ENCODE measurements at regions not wholly inside any gene's neighbourhood (a gene's known extent, or its start where the extent isn't known, plus 50 kb on each side); places are given as distances from the start of the nearest gene placed in this dataset.

DNA sequence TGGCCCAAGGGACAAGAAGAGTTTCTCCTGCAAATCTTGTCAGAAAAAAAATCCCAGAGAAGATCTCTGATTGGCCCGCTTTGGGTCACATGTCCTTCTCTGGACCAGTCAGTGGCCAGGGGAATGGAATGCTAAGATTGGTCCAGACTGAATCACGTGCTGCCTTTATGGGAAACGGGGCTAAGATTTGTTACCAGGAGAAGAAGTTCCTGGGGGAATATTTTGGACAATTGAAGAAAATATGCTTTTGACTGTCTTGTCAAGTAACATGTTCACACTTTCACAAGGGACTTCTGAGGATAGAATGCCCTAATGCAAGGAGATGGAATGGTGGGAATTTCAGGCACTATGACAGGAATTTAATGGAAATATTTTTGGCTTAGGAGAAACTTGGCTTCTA lies 74.1 kb upstream of the SH3PXD2B start:
- Histone ChIP-seq H3K36me3 (ENCODE audit: insufficient read depth, low read length) (no peaks in the 10 kb centered on the region), H3K4me1 (ENCODE audit: control insufficient read depth, insufficient read depth, low read length, unreplicated experiment) (peaks cover 2% of the 10 kb centered on the region), H3K4me3 (ENCODE audit: low read depth, low read length) (no peak overlapping the region), H3K27ac (ENCODE audit: low read depth, low read length) (no peak overlapping the region), H3K27me3 (ENCODE audit: insufficient read depth, low read length) (peaks cover 61% of the 10 kb centered on the region), H2AFZ (ENCODE audit: low read length, unreplicated experiment) (no peak overlapping the region), H3K79me2 (ENCODE audit: control insufficient read depth, insufficient read depth, low read length, unreplicated experiment) (no peaks in the 10 kb centered on the region)

GRCh38 chr5:172527559-172527958 lies 73.2 kb upstream of the SH3PXD2B start:
- no peak overlapping the region for H3K27ac ChIP-seq (ENCODE audit: low read depth, low read length)
- H2AFZ ChIP-seq (ENCODE audit: low read length, unreplicated experiment) = no peak overlapping the region
- H3K36me3 ChIP-seq (ENCODE audit: insufficient read depth, low read length) = no peaks in the 10 kb centered on the region
- H3K4me3 ChIP-seq (ENCODE audit: low read depth, low read length) = no peak overlapping the region
- no peaks in the 10 kb centered on the region for H3K4me1 ChIP-seq (ENCODE audit: control insufficient read depth, insufficient read depth, low read length, unreplicated experiment)
- peaks cover 65% of the 10 kb centered on the region for H3K27me3 ChIP-seq (ENCODE audit: insufficient read depth, low read length)
- H3K79me2 ChIP-seq (ENCODE audit: control insufficient read depth, insufficient read depth, low read length, unreplicated experiment) = no peaks in the 10 kb centered on the region

GRCh38 chr5:172525996-172526360 lies 71.7 kb upstream of the SH3PXD2B start:
- Histone ChIP-seq H3K27ac (ENCODE audit: low read depth, low read length) (no peak overlapping the region), H3K79me2 (ENCODE audit: control insufficient read depth, insufficient read depth, low read length, unreplicated experiment) (no peaks in the 10 kb centered on the region), H2AFZ (ENCODE audit: low read length, unreplicated experiment) (no peak overlapping the region), H3K4me1 (ENCODE audit: control insufficient read depth, insufficient read depth, low read length, unreplicated experiment) (no peaks in the 10 kb centered on the region), H3K36me3 (ENCODE audit: insufficient read depth, low read length) (no peaks in the 10 kb centered on the region), H3K27me3 (ENCODE audit: insufficient read depth, low read length) (peaks cover 65% of the 10 kb centered on the region), H3K4me3 (ENCODE audit: low read depth, low read length) (no peak overlapping the region)

DNA sequence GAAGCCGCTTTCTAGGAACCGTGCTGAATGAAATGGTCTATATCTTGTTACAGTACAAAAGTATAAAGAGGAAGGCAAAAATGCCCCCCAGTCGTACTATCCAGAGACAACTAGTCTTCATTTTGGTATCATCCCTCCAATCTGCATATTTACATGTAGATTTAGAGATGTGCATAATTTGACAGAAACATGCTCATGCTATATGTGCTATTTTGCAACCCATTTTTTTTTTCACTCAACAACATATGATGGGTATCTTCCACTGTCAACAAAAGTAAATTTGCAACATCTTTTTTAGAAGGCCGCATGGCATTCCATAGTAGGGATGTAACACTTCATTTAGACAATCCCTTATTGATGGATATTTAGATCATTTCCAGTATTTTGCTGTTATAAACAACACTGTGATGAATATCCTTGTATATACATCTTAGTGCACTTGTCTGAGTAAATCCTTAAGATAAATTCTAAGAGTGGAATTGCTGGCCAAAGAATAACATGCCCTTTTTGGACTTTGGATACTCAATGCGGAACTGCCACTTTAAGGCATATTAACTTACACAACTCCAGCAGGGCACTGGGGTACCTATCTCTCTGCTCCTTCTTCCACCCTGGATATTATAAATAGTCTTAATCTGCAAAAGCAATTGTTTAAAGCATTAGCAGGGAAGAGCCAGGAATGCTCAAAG lies 71.1 kb upstream of the SH3PXD2B start:
- Histone ChIP-seq H2AFZ (ENCODE audit: low read length, unreplicated experiment) (no peak overlapping the region), H3K27me3 (ENCODE audit: insufficient read depth, low read length) (peaks cover 65% of the 10 kb centered on the region), H3K4me1 (ENCODE audit: control insufficient read depth, insufficient read depth, low read length, unreplicated experiment) (no peaks in the 10 kb centered on the region), H3K4me3 (ENCODE audit: low read depth, low read length) (no peak overlapping the region), H3K79me2 (ENCODE audit: control insufficient read depth, insufficient read depth, low read length, unreplicated experiment) (no peaks in the 10 kb centered on the region), H3K27ac (ENCODE audit: low read depth, low read length) (no peak overlapping the region), H3K36me3 (ENCODE audit: insufficient read depth, low read length) (no peaks in the 10 kb centered on the region)

- H3K79me2 ChIP-seq (ENCODE audit: control insufficient read depth, insufficient read depth, low read length, unreplicated experiment) = no peaks in the 10 kb centered on the region
- no peaks in the 10 kb centered on the region for H3K36me3 ChIP-seq (ENCODE audit: insufficient read depth, low read length)
- no peak overlapping the region for H2AFZ ChIP-seq (ENCODE audit: low read length, unreplicated experiment)
- H3K27me3 ChIP-seq (ENCODE audit: insufficient read depth, low read length) = peaks cover 68% of the 10 kb centered on the region
- no peak overlapping the region for H3K27ac ChIP-seq (ENCODE audit: low read depth, low read length)
- no peak overlapping the region for H3K4me3 ChIP-seq (ENCODE audit: low read depth, low read length)
- no peaks in the 10 kb centered on the region for H3K4me1 ChIP-seq (ENCODE audit: control insufficient read depth, insufficient read depth, low read length, unreplicated experiment)
These were observed 70.3 kb upstream of the SH3PXD2B start for GRCh38 chr5:172524573-172525021.

DNA sequence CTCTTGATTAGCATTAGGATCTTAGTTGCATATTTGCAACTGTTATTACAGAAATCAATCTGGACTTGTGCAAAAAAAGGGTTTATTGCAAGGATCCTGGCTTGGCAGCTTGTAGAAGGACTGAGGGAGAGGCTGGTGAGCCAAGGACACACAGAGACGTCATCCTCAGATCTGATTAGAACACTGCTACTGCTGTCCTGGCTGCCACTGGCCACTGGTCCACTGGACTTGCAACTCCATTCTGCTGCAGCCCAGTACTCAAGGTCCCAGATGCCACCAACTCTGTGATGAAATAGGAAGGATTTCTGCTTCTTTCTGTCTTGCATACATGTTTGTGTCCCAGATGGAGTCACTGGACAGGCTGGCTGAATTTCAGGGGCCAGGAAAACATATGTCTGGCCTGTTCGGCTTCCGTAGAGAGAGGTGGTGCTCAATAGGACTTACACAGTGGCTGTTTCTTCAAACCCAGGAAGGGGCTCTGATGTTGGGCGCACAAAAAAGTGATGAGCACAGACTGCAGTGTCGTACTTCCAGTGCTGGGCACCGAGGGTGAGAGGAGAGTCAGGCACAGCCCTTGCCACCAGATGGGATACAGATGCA lies 68.9 kb upstream of the SH3PXD2B start:
- Histone ChIP-seq H3K27me3 (ENCODE audit: insufficient read depth, low read length) (peaks cover 69% of the 10 kb centered on the region), H3K27ac (ENCODE audit: low read depth, low read length) (no peak overlapping the region), H3K79me2 (ENCODE audit: control insufficient read depth, insufficient read depth, low read length, unreplicated experiment) (no peaks in the 10 kb centered on the region), H3K36me3 (ENCODE audit: insufficient read depth, low read length) (no peaks in the 10 kb centered on the region), H2AFZ (ENCODE audit: low read length, unreplicated experiment) (no peak overlapping the region), H3K4me1 (ENCODE audit: control insufficient read depth, insufficient read depth, low read length, unreplicated experiment) (no peaks in the 10 kb centered on the region), H3K4me3 (ENCODE audit: low read depth, low read length) (no peak overlapping the region)

- peaks cover 68% of the 10 kb centered on the region for H3K27me3 ChIP-seq (ENCODE audit: insufficient read depth, low read length)
- no peak overlapping the region for H2AFZ ChIP-seq (ENCODE audit: low read length, unreplicated experiment)
- no peaks in the 10 kb centered on the region for H3K79me2 ChIP-seq (ENCODE audit: control insufficient read depth, insufficient read depth, low read length, unreplicated experiment)
- no peak overlapping the region for H3K4me3 ChIP-seq (ENCODE audit: low read depth, low read length)
- H3K27ac ChIP-seq (ENCODE audit: low read depth, low read length) = no peak overlapping the region
- H3K4me1 ChIP-seq (ENCODE audit: control insufficient read depth, insufficient read depth, low read length, unreplicated experiment) = no peaks in the 10 kb centered on the region
- H3K36me3 ChIP-seq (ENCODE audit: insufficient read depth, low read length) = no peaks in the 10 kb centered on the region
These were observed 67.1 kb upstream of the SH3PXD2B start for GRCh38 chr5:172521338-172521932.

DNA sequence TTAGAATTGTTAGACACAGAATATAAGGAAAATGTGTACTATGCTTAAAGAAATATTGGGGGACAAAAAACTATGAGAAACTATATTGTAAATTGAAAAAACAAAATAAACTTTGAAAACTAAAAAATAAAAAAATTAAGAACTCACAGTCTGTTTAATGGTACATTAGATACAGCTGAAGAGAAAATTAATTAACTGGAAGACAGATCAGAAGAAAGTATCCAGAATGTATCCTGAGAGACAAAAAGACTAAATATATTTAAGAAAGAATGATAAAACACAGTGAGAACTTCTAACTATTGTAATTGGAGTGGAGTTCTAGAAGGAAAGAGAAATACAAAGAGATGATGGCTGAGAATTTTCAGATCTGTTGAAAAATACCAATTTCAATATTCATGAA lies 57.6 kb upstream of the SH3PXD2B start:
- H3K27ac ChIP-seq (ENCODE audit: low read depth, low read length) = no peak overlapping the region
- H2AFZ ChIP-seq (ENCODE audit: low read length, unreplicated experiment) = no peak overlapping the region
- H3K4me1 ChIP-seq (ENCODE audit: control insufficient read depth, insufficient read depth, low read length, unreplicated experiment) = no peaks in the 10 kb centered on the region
- H3K79me2 ChIP-seq (ENCODE audit: control insufficient read depth, insufficient read depth, low read length, unreplicated experiment) = no peaks in the 10 kb centered on the region
- no peaks in the 10 kb centered on the region for H3K36me3 ChIP-seq (ENCODE audit: insufficient read depth, low read length)
- peaks cover 73% of the 10 kb centered on the region for H3K27me3 ChIP-seq (ENCODE audit: insufficient read depth, low read length)
- no peak overlapping the region for H3K4me3 ChIP-seq (ENCODE audit: low read depth, low read length)

DNA sequence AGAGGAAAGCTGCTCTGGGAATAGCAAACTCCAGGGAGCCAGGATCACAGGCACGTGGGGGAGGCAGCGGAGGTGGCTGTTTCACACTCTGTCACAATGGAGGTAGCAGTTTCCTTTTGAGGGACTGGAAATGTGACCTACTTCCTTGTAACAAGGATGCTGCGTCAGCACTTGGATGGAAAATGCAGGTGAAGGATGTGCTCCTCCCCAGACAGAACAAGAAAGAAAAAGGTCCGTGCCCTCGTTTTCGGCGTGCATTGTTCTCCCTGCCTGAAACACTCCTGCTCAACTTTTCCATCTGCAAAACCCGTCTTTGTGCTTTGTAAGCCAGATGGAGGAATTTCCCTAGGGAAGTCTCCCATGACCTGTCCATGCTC lies 55.1 kb upstream of the SH3PXD2B start:
- H2AFZ ChIP-seq (ENCODE audit: low read length, unreplicated experiment) = no peak overlapping the region
- H3K4me1 ChIP-seq (ENCODE audit: control insufficient read depth, insufficient read depth, low read length, unreplicated experiment) = no peaks in the 10 kb centered on the region
- H3K27ac ChIP-seq (ENCODE audit: low read depth, low read length) = no peak overlapping the region
- H3K36me3 ChIP-seq (ENCODE audit: insufficient read depth, low read length) = no peaks in the 10 kb centered on the region
- no peaks in the 10 kb centered on the region for H3K79me2 ChIP-seq (ENCODE audit: control insufficient read depth, insufficient read depth, low read length, unreplicated experiment)
- H3K4me3 ChIP-seq (ENCODE audit: low read depth, low read length) = no peak overlapping the region
- H3K27me3 ChIP-seq (ENCODE audit: insufficient read depth, low read length) = peaks cover 61% of the 10 kb centered on the region

GRCh38 chr5:172508471-172509404 lies 54.4 kb upstream of the SH3PXD2B start:
- Histone ChIP-seq H3K27ac (ENCODE audit: low read depth, low read length) (no peak overlapping the region), H3K27me3 (ENCODE audit: insufficient read depth, low read length) (peaks cover 60% of the 10 kb centered on the region), H3K4me1 (ENCODE audit: control insufficient read depth, insufficient read depth, low read length, unreplicated experiment) (no peaks in the 10 kb centered on the region), H3K36me3 (ENCODE audit: insufficient read depth, low read length) (no peaks in the 10 kb centered on the region), H3K4me3 (ENCODE audit: low read depth, low read length) (no peak overlapping the region), H2AFZ (ENCODE audit: low read length, unreplicated experiment) (no peak overlapping the region), H3K79me2 (ENCODE audit: control insufficient read depth, insufficient read depth, low read length, unreplicated experiment) (no peaks in the 10 kb centered on the region)

All from ACC112 (cell line).